ENCODE measurements at regions not wholly inside any gene's neighbourhood (a gene's known extent, or its start where the extent isn't known, plus 50 kb on each side); places are given as distances from the start of the nearest gene placed in this dataset.

DNA sequence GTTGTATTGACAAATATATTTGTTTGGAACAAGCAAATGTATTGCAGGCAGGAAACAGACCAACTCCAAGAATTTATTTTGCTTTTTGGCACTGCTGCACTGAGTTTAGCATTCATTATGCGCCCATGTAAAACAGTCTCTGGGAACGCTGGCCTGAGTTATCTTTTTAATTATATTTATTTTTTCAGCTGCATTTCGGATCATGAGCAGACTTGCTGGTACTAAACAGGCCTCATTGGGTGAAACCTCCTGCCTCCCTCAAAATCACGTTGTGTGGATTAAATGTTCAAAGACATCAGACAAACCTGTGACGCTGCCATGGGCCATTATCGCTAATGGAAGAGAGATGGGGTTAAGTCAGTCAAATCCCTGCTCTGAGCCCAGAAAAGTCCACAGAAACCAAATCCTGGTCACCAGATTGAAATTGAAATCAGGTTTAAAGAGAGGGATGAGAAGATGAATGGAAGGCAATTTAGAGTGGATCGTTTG lies 511.1 kb upstream of the PROK2 start:
- DNase-seq (no peak), ATAC-seq (ENCODE audit: low read depth) (no peak)
- H4K8ac ChIP-seq (ENCODE audit: low read depth in 2 of 2, low read length in 2 of 2), result no peak overlapping the region
- TF ChIP-seq MAFK (IDR thresholded peaks at IDR 0.05; ENCODE audit: low read depth, low read length) (no peak), MXI1 (IDR thresholded peaks at IDR 0.05; ENCODE audit: borderline replicate concordance, low read depth, low read length) (no peak), BHLHE40 (IDR thresholded peaks at IDR 0.05; ENCODE audit: low read depth, low read length) (no peak), USF2 (IDR thresholded peaks at IDR 0.05; ENCODE audit: low read depth, low read length) (no peak), RAD21 (IDR thresholded peaks at IDR 0.05; ENCODE audit: low read length) (no peak), RFX5 (IDR thresholded peaks at IDR 0.05; ENCODE audit: low read depth, low read length) (no peak), MAZ (IDR thresholded peaks at IDR 0.05; ENCODE audit: borderline replicate concordance, low read depth, low read length) (no peak), FOS (IDR thresholded peaks at IDR 0.05; ENCODE audit: low read depth, low read length) (no peak), NFE2L2 (IDR thresholded peaks at IDR 0.05; ENCODE audit: low read depth, low read length) (no peak), CHD1 (IDR thresholded peaks at IDR 0.05; ENCODE audit: low read depth, low read length) (no peak), POLR2A (IDR thresholded peaks at IDR 0.05; ENCODE audit: low read depth, low read length) (no peak), RCOR1 (IDR thresholded peaks at IDR 0.05; ENCODE audit: insufficient replicate concordance, low read length) (no peak), SMC3 (IDR thresholded peaks at IDR 0.05; ENCODE audit: low read depth, low read length) (no peak), CEBPB (IDR thresholded peaks at IDR 0.05; ENCODE audit: low read depth, low read length) (no peak)
- TF ChIP-seq, protein P1, sequence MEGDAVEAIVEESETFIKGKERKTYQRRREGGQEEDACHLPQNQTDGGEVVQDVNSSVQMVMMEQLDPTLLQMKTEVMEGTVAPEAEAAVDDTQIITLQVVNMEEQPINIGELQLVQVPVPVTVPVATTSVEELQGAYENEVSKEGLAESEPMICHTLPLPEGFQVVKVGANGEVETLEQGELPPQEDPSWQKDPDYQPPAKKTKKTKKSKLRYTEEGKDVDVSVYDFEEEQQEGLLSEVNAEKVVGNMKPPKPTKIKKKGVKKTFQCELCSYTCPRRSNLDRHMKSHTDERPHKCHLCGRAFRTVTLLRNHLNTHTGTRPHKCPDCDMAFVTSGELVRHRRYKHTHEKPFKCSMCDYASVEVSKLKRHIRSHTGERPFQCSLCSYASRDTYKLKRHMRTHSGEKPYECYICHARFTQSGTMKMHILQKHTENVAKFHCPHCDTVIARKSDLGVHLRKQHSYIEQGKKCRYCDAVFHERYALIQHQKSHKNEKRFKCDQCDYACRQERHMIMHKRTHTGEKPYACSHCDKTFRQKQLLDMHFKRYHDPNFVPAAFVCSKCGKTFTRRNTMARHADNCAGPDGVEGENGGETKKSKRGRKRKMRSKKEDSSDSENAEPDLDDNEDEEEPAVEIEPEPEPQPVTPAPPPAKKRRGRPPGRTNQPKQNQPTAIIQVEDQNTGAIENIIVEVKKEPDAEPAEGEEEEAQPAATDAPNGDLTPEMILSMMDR (conservative IDR thresholded peaks at IDR 0.05; ENCODE audit: low read depth, low read length), result no peak
- TF ChIP-seq, protein P2, sequence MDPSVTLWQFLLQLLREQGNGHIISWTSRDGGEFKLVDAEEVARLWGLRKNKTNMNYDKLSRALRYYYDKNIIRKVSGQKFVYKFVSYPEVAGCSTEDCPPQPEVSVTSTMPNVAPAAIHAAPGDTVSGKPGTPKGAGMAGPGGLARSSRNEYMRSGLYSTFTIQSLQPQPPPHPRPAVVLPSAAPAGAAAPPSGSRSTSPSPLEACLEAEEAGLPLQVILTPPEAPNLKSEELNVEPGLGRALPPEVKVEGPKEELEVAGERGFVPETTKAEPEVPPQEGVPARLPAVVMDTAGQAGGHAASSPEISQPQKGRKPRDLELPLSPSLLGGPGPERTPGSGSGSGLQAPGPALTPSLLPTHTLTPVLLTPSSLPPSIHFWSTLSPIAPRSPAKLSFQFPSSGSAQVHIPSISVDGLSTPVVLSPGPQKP (IDR thresholded peaks at IDR 0.05; ENCODE audit: borderline replicate concordance, low read depth, low read length), result no peak
- no peak overlapping the region for H3K9ac ChIP-seq (ENCODE audit: low read depth, low read length)
- 40% methylated on average over 1 of the region's 7 CpGs; no CpG with 5 or more reads in 1 of the 2 experiments for WGBS, 2 experiments (ENCODE audit: extremely low coverage in 2 of 2, insufficient read length in 1 of 2)
- dilution Hi-C loops (cut with HindIII; ENCODE audit: low sequenced_read_pairs, unreplicated experiment), result no loop called here
- H3K27me3 ChIP-seq (ENCODE audit: control insufficient read depth, insufficient read depth, low read length), result peaks cover 17% of the 10 kb centered on the region
- no peak overlapping the region for H3K4me3 ChIP-seq (ENCODE audit: insufficient read depth, low read depth, low read length)
- no peak overlapping the region for H3K18ac ChIP-seq (ENCODE audit: low read depth, low read length)
- no peak overlapping the region for H2AK5ac ChIP-seq (ENCODE audit: low read depth, low read length)
- no peak overlapping the region for H2BK20ac ChIP-seq (ENCODE audit: low read depth, low read length)
- in situ Hi-C loops (cut with MboI; ENCODE audit: low sequenced_read_pairs), result no loop called here
- no peaks in the 10 kb centered on the region for H3K36me3 ChIP-seq (ENCODE audit: control insufficient read depth, insufficient read depth, low read length)
- no peak overlapping the region for H4K91ac ChIP-seq (ENCODE audit: insufficient read depth, low read depth, low read length)
- no peaks in the 10 kb centered on the region; the same call in 1 of the 2 replicates for H3K9me1 ChIP-seq (ENCODE audit: insufficient read depth, low read length)
- no peak overlapping the region for H3K14ac ChIP-seq (replicated peaks; ENCODE audit: low read depth, low read length)
- no peak overlapping the region for H3K27ac ChIP-seq (ENCODE audit: insufficient read depth, low read length)
- intact Hi-C loops (cut with micrococcal nuclease), result no loop called here
- H2BK5ac ChIP-seq (ENCODE audit: low read depth, low read length, poor library complexity, severe bottlenecking), result no peak overlapping the region
- H4K5ac ChIP-seq (ENCODE audit: low read depth, low read length), result no peak overlapping the region
- H3K23ac ChIP-seq (ENCODE audit: low read depth, low read length), result no peak overlapping the region
- no peaks in the 10 kb centered on the region for H3K79me1 ChIP-seq (ENCODE audit: low read depth in 1 of 2, low read length in 2 of 2)
- H3K56ac ChIP-seq (ENCODE audit: extremely low read depth, insufficient read depth, low read length), result no peak overlapping the region
- no peaks in the 10 kb centered on the region for H4K20me1 ChIP-seq (ENCODE audit: insufficient read depth, low read length)
- no peak overlapping the region for H2AFZ ChIP-seq (replicated peaks; ENCODE audit: low read length, poor library complexity)
- H3K9me3 ChIP-seq (ENCODE audit: control insufficient read depth, insufficient read depth, low read length), result no peaks in the 10 kb centered on the region
- no peaks in the 10 kb centered on the region for H3K4me1 ChIP-seq (ENCODE audit: control insufficient read depth, insufficient read depth, low read length)
- no peak overlapping the region for H2BK15ac ChIP-seq (ENCODE audit: low read depth, low read length)
- H3K4ac ChIP-seq (ENCODE audit: low read depth, low read length), result no peak overlapping the region; the same call in 1 of the 2 replicates
- no peak overlapping the region for H3K4me2 ChIP-seq (ENCODE audit: low read depth, low read length)
- BruUV-seq (replicated peaks), result no TSS peak
- H2AK9ac ChIP-seq (replicated peaks; ENCODE audit: low read depth, low read length, poor library complexity), result no peak overlapping the region
- no peak overlapping the region for H2BK120ac ChIP-seq (ENCODE audit: low read depth, low read length)
- CTCF ChIA-PET, result no interaction called here
- POLR2A ChIA-PET (ENCODE audit: unreplicated experiment), result interaction anchor here (0.6 kb wide), 1 partner anchor 21 kb away, joined by 7 read pairs; no protein-coding TSS in a partner anchor

Measured in IMR-90 (cell line).